IMR-90 (cell line): ENCODE measurements at regions not wholly inside any gene's neighbourhood (a gene's known extent, or its start where the extent isn't known, plus 50 kb on each side); places are given as distances from the start of the nearest gene placed in this dataset.
A peak's percentile ranks its signal among the peaks of the same experiment; 100 is the strongest.

ENCODE experiments used
- ATAC-seq: fragments of 200-7000 bp; cut with Tn5 transposase; 2 replicates; pipeline ENCODE4 v1.9.1; 2020; ENCODE audit warnings: low read depth, mild to moderate bottlenecking, moderate library complexity
- BruUV-seq: library from RNA; stranded (reverse); fragments of 400-500 nt; replicated peaks from 2 replicates; lab custom pipeline; 2021; lab: Mats Ljungman, UMichigan
- CTCF ChIA-PET: fragments of 300-600 bp; formaldehyde crosslinking; extraction: SDS; loops from one replicate; lab custom pipeline; 2021; ENCODE audit warnings: antibody characterized with exemption; lab: Yijun Ruan, JAX
- POLR2A ChIA-PET: fragments of 300-600 bp; sonication (Branson Sonifier 250); formaldehyde crosslinking; loops from one replicate; lab custom pipeline; 2022; ENCODE audit warnings: antibody characterized with exemption; ENCODE audit not compliant: unreplicated experiment; lab: Charles Lee
- DNase-seq: peaks from one replicate; pipeline ENCODE4 v3.0.0; 2013
- H2AFZ ChIP-seq: replicated peaks from 2 replicates; pipeline ENCODE3; 2013; ENCODE audit warnings: low read length, mild to moderate bottlenecking; ENCODE audit not compliant: poor library complexity
- H2AK5ac ChIP-seq: 2 replicates; pipeline ENCODE4 v1.6.1; 2013; ENCODE audit warnings: low read depth, low read length, inconsistent platforms
- H2AK9ac ChIP-seq: replicated peaks from 2 replicates; pipeline ENCODE3; 2013; ENCODE audit warnings: mild to moderate bottlenecking, low read depth, low read length, moderate library complexity; ENCODE audit not compliant: poor library complexity
- H2BK120ac ChIP-seq: 2 replicates; pipeline ENCODE4 v1.6.1; 2013; ENCODE audit warnings: low read depth, low read length, inconsistent platforms
- H2BK15ac ChIP-seq: 3 replicates; pipeline ENCODE4 v1.6.1; 2013; ENCODE audit warnings: low read depth, low read length, inconsistent platforms
- H2BK20ac ChIP-seq: 2 replicates; pipeline ENCODE4 v1.6.1; 2013; ENCODE audit warnings: low read depth, mild to moderate bottlenecking, inconsistent platforms, low read length, moderate library complexity
- H2BK5ac ChIP-seq: 2 replicates; pipeline ENCODE4 v1.6.1; 2013; ENCODE audit warnings: mild to moderate bottlenecking, low read depth, low read length, inconsistent platforms; ENCODE audit not compliant: poor library complexity, severe bottlenecking
- H3K14ac ChIP-seq: replicated peaks from 2 replicates; pipeline ENCODE4 v1.6.1; 2013; ENCODE audit warnings: low read depth, low read length, inconsistent platforms
- H3K18ac ChIP-seq: 2 replicates; pipeline ENCODE4 v1.6.1; 2013; ENCODE audit warnings: low read depth, low read length, control low read depth
- H3K23ac ChIP-seq: 2 replicates; pipeline ENCODE4 v1.6.1; 2013; ENCODE audit warnings: low read depth, low read length, inconsistent platforms
- H3K27ac ChIP-seq: 2 replicates; pipeline ENCODE4 v1.5.1; 2013; ENCODE audit warnings: mild to moderate bottlenecking, control low read depth, low read length; ENCODE audit not compliant: insufficient read depth
- H3K27me3 ChIP-seq: 2 replicates; pipeline ENCODE4 v1.6.1; 2013; ENCODE audit warnings: low read length; ENCODE audit not compliant: control insufficient read depth, insufficient read depth
- H3K36me3 ChIP-seq: 2 replicates; pipeline ENCODE4 v1.6.1; 2013; ENCODE audit warnings: low read length, mixed read lengths; ENCODE audit not compliant: control insufficient read depth, insufficient read depth
- H3K4ac ChIP-seq: 2 replicates; pipeline ENCODE4 v1.6.1; 2013; ENCODE audit warnings: low read depth, low read length, inconsistent platforms
- H3K4me1 ChIP-seq: 2 replicates; pipeline ENCODE4 v1.6.1; 2013; ENCODE audit warnings: low read length, mixed read lengths; ENCODE audit not compliant: control insufficient read depth, insufficient read depth
- H3K4me2 ChIP-seq: 2 replicates; pipeline ENCODE4 v1.6.1; 2013; ENCODE audit warnings: low read depth, mild to moderate bottlenecking, control low read depth, low read length, moderate library complexity
- H3K4me3 ChIP-seq: 2 replicates; pipeline ENCODE4 v1.5.1; 2013; ENCODE audit warnings: low read depth, mild to moderate bottlenecking, control low read depth, low read length, moderate library complexity; ENCODE audit not compliant: insufficient read depth
- H3K56ac ChIP-seq: 2 replicates; pipeline ENCODE4 v1.6.1; 2013; ENCODE audit warnings: low read length, inconsistent platforms; ENCODE audit not compliant: insufficient read depth; ENCODE audit errors: extremely low read depth
- H3K79me1 ChIP-seq, 2 experiments: 2 replicates each; pipeline ENCODE4 v1.6.1; 2013; ENCODE audit warnings: low read length in 2 of 2, inconsistent platforms in 1 of 2, low read depth in 1 of 2
- H3K9ac ChIP-seq: 2 replicates; pipeline ENCODE4 v1.6.1; 2013; ENCODE audit warnings: low read depth, low read length, control low read depth
- H3K9me1 ChIP-seq: 2 replicates; pipeline ENCODE4 v1.6.1; 2013; ENCODE audit warnings: low read length, inconsistent platforms; ENCODE audit not compliant: insufficient read depth
- H3K9me3 ChIP-seq: 2 replicates; pipeline ENCODE4 v1.6.1; 2013; ENCODE audit warnings: low read length; ENCODE audit not compliant: control insufficient read depth, insufficient read depth
- H4K20me1 ChIP-seq: 2 replicates; pipeline ENCODE4 v1.6.1; 2013; ENCODE audit warnings: low read length, inconsistent platforms; ENCODE audit not compliant: insufficient read depth
- H4K5ac ChIP-seq: 2 replicates; pipeline ENCODE4 v1.6.1; 2013; ENCODE audit warnings: mild to moderate bottlenecking, low read depth, low read length, control low read depth
- H4K8ac ChIP-seq, 2 experiments: 2 replicates each; pipeline ENCODE4 v1.6.1; 2013; ENCODE audit warnings: low read depth in 2 of 2, low read length in 2 of 2, control low read depth in 1 of 2, inconsistent platforms in 1 of 2
- H4K91ac ChIP-seq: 2 replicates; pipeline ENCODE4 v1.6.1; 2013; ENCODE audit warnings: low read depth, low read length, inconsistent platforms; ENCODE audit not compliant: insufficient read depth
- CTCF ChIP-seq: conservative IDR thresholded peaks from 2 replicates; pipeline ENCODE4 v1.5.1; 2012; ENCODE audit warnings: mild to moderate bottlenecking, low read depth, low read length, improper control_type of control experiment
- NFE2L2 ChIP-seq: fragments of 150-350 bp; IDR thresholded peaks from 2 replicates; pipeline ENCODE4 v1.6.1; 2016; ENCODE audit warnings: low read depth, mild to moderate bottlenecking, low read length
- RAD21 ChIP-seq: IDR thresholded peaks from 2 replicates; pipeline ENCODE4 v1.6.1; 2012; ENCODE audit warnings: low read length, improper control_type of control experiment
- RCOR1 ChIP-seq: IDR thresholded peaks from 2 replicates; pipeline ENCODE4 v1.6.1; 2012; ENCODE audit warnings: mild to moderate bottlenecking, low read length, improper control_type of control experiment; ENCODE audit not compliant: insufficient replicate concordance
- SMC3 ChIP-seq: fragments of 150-350 bp; IDR thresholded peaks from 2 replicates; pipeline ENCODE4 v1.6.1; 2016; ENCODE audit warnings: low read depth, mild to moderate bottlenecking, antibody characterized with exemption, low read length, moderate library complexity
- WGBS, 2 experiments: methylation state at CpG; one replicate each; pipeline versions ENCODE4 v1.1.5 to v1.1.7; 2013; ENCODE audit warnings: missing lambda C conversion rate in 2 of 2; ENCODE audit not compliant: insufficient read length in 1 of 2; ENCODE audit errors: extremely low coverage in 2 of 2; 5-methylcytosine and 5-hydroxymethylcytosine counted together
- dilution Hi-C: fragments of 300-500 bp; cut with HindIII; formaldehyde crosslinking; loops from one replicate; pipeline ENCODE4 v1.14.3; 2018; ENCODE audit warnings: low sequenced_read_pairs; ENCODE audit not compliant: unreplicated experiment
- in situ Hi-C: fragments of 300-500 bp; cut with MboI; formaldehyde crosslinking; loops from 3 replicates; pipeline ENCODE4 v1.14.3; 2019; ENCODE audit warnings: low sequenced_read_pairs, inconsistent platforms, mixed read lengths
- intact Hi-C: fragments of 100-400 bp; cut with micrococcal nuclease; formaldehyde crosslinking; loops from 2 replicates; pipeline ENCODE4 v1.10.0; 2022

- H3K27me3 ChIP-seq: no peaks in the 10 kb centered on the region
- no peaks in the 10 kb centered on the region for H3K36me3 ChIP-seq
- H3K27ac ChIP-seq: peak overlapping the region; percentile 98
- TF ChIP-seq RAD21 (peak; percentile 38), NFE2L2 (no peak), CTCF (peak; percentile 57), RCOR1 (no peak), SMC3 (peak; percentile 23)
- ATAC-seq (peak; percentile 39), DNase-seq (peak; percentile 85)
- H2BK5ac ChIP-seq: peak overlapping the region; percentile 98
- H3K79me1 ChIP-seq: peaks cover 35 to 71% of the 10 kb centered on the region in 2 experiments
- H3K14ac ChIP-seq: peak overlapping the region; percentile 92
- H3K9me3 ChIP-seq: no peaks in the 10 kb centered on the region
- H2AK5ac ChIP-seq: peak overlapping the region; percentile 69
- H3K4me1 ChIP-seq: peaks cover 28% of the 10 kb centered on the region
- ChIA-PET POLR2A (interaction anchor here (0.6 to 3.0 kb wide), 4 partner anchors 11 to 50 kb away, joined by 3 to 23 read pairs (median 4); no protein-coding TSS in a partner anchor), CTCF (interaction anchor here (0.7 to 2.2 kb wide), 7 partner anchors 13 to 150 kb away, joined by 3 to 7 read pairs (median 3); no protein-coding TSS in a partner anchor)
- in situ Hi-C loops: no loop called here
- H2AFZ ChIP-seq: no peak overlapping the region
- H3K9me1 ChIP-seq: peaks cover 14% of the 10 kb centered on the region; the same call in 1 of the 2 replicates
- H4K8ac ChIP-seq: peak overlapping the region; percentile 81 to 91
- H2AK9ac ChIP-seq: peak overlapping the region; percentile 45
- peak overlapping the region; percentile 57 for H3K4me2 ChIP-seq
- no TSS peak for BruUV-seq
- H3K56ac ChIP-seq: peak overlapping the region; percentile 95
- WGBS, 2 experiments: no CpG with 5 or more reads among the region's 9 CpGs
- H3K4me3 ChIP-seq: peak overlapping the region; percentile 1; the same call in 1 of the 2 replicates
- H3K23ac ChIP-seq: peak overlapping the region; percentile 87
- peak overlapping the region; percentile 85 for H4K5ac ChIP-seq
- H2BK15ac ChIP-seq: peak overlapping the region; percentile 98; the same call in 2 of the 3 replicates
- H3K18ac ChIP-seq: peak overlapping the region; percentile 97
- peak overlapping the region; percentile 71 for H3K9ac ChIP-seq
- intact Hi-C loops: loop anchor here (1.0 to 5.0 kb wide), 3 partner anchors 16 to 78 kb away; no protein-coding TSS in a partner anchor
- no peaks in the 10 kb centered on the region for H4K20me1 ChIP-seq
- peak overlapping the region; percentile 92 for H2BK20ac ChIP-seq
- peak overlapping the region; percentile 96 for H4K91ac ChIP-seq
- H2BK120ac ChIP-seq: peak overlapping the region; percentile 96
- dilution Hi-C loops: no loop called here
- H3K4ac ChIP-seq: peak overlapping the region; percentile 93
These were observed 225.8 kb upstream of the KLF14 start for GRCh38 chr7:130959743-130960207.
